NCI-H524 treated with DMSO at 0.1 percent for 48 hours (cell line): ENCODE measurements at regions not wholly inside any gene's neighbourhood (a gene's known extent, or its start where the extent isn't known, plus 50 kb on each side); places are given as distances from the start of the nearest gene placed in this dataset.
"Not testable (repeated sequence)": the region's sequence is repeated elsewhere in the genome, so short reads cannot be mapped to it uniquely, and the experiment has no call there.

ENCODE experiments used
- DNase-seq: peaks from one replicate; lab custom pipeline; 2025; lab: John Stamatoyannopoulos, UW

DNA sequence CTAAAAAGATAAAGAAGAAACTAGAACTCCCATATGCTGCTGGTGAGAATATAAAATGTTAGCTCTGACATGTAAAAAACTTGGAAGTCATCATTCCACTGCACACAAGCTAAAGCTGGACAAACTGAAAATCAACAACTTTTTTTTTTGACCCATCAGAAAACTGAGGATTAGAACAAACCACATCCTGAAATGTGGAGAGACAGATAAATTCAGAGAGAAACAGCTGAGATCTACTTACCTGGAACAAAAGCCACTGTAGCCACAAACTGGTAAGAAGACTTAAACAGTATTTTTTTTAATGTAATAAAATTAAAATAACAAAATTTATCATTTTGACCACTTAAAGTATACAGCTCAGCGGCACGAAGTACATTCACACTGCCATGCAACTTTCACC lies 408.5 kb upstream of the RGS17 start:
- no peak for DNase-seq

- DNase-seq, result no peak
These were observed 407.4 kb upstream of the RGS17 start for GRCh38 chr6:153538491-153538890.

DNA sequence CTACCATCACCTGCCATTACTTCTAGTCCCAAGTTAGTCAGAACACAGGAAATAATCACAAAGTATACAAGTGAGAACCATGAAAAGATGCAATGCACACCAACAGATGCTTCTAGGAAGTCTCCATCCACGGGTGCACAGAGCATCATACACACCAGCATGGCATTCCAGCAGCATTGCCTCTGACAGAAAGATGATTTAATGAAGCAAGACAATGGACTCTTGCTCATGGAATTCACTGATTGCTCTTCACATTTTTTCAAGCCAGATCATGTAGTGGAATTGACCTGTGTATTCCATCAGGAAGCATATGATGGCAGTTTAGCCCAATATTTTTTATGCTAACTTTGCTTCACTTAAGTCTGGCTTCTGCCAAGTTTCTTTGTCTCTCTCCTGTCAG lies 406.3 kb upstream of the RGS17 start:
- no peak for DNase-seq

DNA sequence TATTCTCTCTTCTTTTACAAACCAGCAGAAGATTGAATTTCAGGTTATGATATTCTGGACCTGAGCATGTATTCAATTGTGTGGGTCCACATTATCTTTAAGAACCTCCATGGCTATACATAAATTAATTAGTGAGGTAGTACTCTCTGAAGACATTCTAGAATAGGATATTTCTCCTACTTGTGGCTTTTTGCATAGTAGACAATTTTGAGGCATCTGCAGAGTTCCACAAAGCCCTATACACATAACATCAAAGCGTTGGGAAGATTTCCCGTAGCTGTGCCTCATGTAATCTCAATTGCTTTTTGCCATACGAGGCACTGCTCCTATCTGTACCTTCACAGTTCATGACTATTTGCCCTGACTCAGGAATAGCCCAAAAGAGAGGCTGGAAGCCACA lies 395.4 kb upstream of the RGS17 start:
- DNase-seq, result no peak

- no peak for DNase-seq
These were observed 394.9 kb upstream of the RGS17 start for GRCh38 chr6:153525998-153526397.

DNA sequence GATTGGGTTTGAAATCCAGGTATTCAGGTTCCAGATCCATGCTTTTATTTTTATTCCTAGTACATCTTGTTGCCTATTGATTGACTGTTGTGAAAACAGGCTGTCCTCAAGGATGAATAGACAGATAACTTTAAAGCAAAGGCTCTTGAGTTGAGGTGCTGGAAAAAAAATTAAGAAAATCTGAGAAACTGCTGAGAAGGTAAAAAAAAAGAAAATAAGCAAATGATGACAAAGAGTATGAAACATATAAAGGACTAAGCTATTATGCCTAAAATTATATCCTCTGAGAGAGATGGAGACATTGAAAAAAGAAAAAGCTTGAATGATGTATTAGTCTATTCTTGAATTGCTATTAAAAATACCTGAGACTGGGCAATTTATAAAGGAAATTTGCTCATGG lies 392.3 kb upstream of the RGS17 start:
- DNase-seq, result no peak

DNA sequence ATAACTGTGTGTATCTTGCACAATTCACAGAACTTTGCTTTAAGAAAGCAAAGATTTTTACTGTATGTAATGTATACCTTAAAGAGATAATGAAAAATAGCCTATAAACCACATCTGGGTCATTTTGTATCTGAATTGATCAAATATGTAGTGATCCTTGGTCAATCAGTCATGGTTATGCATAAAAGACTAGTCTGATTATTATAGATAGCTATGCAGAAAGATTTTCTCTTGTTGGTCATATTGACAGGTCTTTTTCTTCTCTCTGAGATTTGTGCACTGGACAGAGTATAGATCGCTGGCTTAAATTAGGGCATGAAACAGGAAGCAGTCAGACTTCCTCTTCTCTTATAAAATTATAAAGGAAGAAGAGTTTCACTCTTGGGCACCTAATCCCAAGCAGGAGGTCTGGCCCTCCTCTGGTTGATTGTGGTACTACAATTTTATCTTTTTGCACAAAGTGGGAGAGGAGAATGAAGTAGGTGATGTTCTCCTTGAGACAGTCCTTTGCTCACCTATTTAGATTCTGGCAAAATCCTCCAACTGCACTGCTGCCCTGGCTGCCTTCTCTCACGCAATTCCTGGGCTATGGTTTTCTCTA lies 380.9 kb upstream of the RGS17 start:
- no peak for DNase-seq

- no peak for DNase-seq
These were observed 372.7 kb upstream of the RGS17 start for GRCh38 chr6:153503810-153504209.

- DNase-seq, result no peak
These were observed 362.4 kb upstream of the RGS17 start for GRCh38 chr6:153493501-153493900.

DNA sequence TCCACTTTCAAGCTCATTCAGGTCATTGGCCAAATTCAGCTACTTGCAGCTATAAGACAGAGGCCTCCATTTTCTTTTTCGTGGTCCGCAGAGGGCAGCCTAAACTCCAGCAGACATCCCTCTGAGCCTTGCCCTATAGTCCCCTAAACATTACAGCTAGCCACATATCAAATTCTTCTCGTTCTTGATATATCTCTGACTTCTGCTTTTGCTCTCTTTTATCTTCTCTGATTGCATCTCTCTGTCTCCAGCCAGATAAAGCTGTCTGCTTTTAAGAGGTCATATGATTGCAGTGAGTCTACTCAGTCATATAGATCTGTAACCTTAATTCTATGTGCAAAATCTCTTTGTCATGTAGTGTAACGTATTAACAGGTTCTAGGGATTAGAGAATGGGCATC lies 358.4 kb upstream of the RGS17 start:
- DNase-seq, result no peak

GRCh38 chr6:153488267-153488666 lies 357.2 kb upstream of the RGS17 start:
- DNase-seq, result no peak

GRCh38 chr6:153485072-153485471 lies 354.0 kb upstream of the RGS17 start:
- no peak for DNase-seq

DNA sequence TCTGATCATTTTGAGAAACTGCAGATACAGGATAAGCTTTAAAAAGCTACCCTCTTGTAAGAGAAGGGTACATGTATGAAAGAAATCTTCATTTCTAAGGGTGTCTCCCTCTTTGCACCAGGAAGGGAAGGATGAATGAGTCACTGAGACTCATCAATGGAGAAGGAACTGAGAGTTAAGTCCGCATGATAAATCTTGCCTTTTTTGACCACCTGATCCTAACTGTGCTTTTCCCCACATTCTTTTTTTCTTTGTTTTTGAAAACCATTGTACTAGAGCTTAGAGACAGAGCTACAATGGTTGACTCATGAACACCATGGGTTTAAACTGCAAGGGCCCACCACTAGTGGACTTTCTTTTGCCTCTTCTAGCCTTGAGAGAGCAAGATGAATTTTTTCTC lies 353.0 kb upstream of the RGS17 start:
- DNase-seq, result no peak

- no peak for DNase-seq
These were observed 345.2 kb upstream of the RGS17 start for GRCh38 chr6:153476243-153476642.

- DNase-seq, result no peak
These were observed 334.0 kb upstream of the RGS17 start for GRCh38 chr6:153465050-153465449.

GRCh38 chr6:153449279-153449678 lies 318.2 kb upstream of the RGS17 start:
- no peak for DNase-seq

- DNase-seq, result not testable (repeated sequence)
These were observed 311.7 kb upstream of the RGS17 start for GRCh38 chr6:153442749-153443148.

GRCh38 chr6:153442096-153442495 lies 311.0 kb upstream of the RGS17 start:
- DNase-seq, result no peak

DNA sequence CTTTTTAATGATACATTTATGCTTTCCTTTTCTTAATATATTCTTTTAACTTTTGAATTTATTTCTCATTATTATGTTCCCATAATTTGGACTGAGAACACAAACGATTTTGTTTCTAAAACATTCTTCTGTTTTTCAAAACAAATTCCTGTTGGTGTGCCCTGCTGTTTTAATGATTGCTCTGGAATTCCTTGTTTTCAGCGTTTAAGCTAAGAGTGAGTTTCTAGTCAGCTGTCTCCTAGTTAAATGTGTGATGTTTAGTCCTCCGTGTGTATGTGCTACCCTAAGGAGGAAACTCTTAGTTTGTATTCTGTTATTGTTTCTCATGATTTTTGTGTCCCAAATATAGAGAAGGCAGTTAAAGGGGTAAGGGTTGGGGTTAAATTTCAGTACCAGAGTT lies 306.1 kb upstream of the RGS17 start:
- DNase-seq, result no peak

- DNase-seq, result no peak
These were observed 305.3 kb upstream of the RGS17 start for GRCh38 chr6:153436351-153436750.

DNA sequence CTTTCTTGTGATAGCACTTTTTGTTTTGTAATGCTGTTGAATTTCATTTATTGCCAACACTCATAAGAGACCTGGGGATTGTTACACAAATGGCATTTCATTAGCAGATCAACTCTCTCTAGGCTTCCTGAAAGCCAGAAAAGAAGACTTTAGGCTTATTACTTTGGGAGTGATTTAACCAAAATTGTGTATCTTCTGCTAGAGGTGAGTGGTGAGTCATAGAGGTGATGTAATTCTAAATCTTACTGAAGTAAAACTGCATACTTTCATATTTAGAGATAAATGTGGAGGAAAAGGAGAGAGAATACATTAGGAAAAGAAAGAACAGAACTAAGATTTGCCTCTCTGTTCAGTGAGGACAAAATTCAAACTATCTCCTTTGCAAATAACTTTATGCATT lies 304.7 kb upstream of the RGS17 start:
- DNase-seq, result no peak

- no peak for DNase-seq
These were observed 294.5 kb upstream of the RGS17 start for GRCh38 chr6:153425536-153425935.

DNA sequence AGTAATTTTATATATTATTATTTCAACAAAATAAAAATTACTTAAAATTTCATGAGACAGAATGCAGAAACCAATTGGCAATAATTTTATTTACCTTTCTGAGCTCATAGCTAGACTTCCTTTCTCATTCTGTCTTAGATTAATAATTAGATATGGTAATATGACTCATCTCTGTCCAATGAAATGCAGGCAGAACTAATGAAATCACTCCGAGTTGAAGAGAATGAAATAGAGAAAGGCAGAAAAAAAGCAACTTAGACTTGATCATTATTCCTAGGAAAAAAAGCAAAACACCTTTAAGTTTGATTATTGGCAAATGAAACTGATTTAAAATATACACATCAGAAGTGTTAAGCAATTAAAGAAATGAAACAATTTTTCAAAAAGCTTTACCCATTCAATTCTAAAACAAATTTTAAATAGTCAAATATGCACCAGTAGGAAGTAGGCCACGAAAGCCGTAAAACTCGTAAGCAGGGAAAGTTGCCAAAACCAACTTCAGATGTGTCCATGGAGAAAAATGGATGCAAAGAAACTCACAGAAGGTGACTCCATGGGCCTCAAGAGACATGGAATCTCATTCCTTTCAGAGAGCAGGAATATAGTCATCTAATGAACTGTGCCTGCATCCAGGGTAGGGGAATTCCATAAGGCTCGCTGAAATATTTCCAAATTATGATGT lies 293.8 kb upstream of the RGS17 start:
- no peak for DNase-seq

- no peak for DNase-seq
These were observed 281.4 kb upstream of the RGS17 start for GRCh38 chr6:153412519-153412918.
